PC-3 (cell line): ENCODE measurements at regions not wholly inside any gene's neighbourhood (a gene's known extent, or its start where the extent isn't known, plus 50 kb on each side); places are given as distances from the start of the nearest gene placed in this dataset.

Source experiments
- EZH2 ChIP-seq: fragments of 300-600 bp; sonication (generic); IDR thresholded peaks from one replicate; pipeline ENCODE4 v1.6.1; 2017; ENCODE audit warnings: antibody characterized with exemption, mild to moderate bottlenecking, low read length; ENCODE audit not compliant: unreplicated experiment
- TF ChIP-seq, protein P1 (sequence below): fragments of 300-600 bp; sonication (generic); conservative IDR thresholded peaks from 2 replicates; pipeline ENCODE4 v1.5.1; 2017; ENCODE audit warnings: antibody characterized with exemption, low read depth, mild to moderate bottlenecking, low read length

DNA sequence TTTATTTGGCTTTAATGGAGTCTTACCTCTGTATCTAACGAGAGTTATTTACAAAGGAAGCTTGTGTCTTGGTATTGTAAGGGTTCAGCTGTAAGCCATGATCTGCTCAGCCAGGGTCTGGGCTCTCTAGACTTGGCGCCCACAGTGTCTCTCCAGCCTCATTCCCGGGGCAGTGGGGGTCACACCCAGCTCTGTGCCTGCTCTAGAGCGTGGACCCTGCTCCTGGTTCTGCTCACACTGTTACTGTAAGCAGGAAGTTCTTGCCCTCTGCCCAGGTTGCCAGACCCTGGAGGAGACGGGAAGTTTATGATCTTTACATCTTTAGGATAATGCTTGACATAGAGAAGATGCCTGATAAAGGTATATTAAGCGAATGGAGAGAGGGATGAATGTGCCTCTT lies 235.7 kb downstream of the PTTG2 start:
- TF ChIP-seq, protein P1, sequence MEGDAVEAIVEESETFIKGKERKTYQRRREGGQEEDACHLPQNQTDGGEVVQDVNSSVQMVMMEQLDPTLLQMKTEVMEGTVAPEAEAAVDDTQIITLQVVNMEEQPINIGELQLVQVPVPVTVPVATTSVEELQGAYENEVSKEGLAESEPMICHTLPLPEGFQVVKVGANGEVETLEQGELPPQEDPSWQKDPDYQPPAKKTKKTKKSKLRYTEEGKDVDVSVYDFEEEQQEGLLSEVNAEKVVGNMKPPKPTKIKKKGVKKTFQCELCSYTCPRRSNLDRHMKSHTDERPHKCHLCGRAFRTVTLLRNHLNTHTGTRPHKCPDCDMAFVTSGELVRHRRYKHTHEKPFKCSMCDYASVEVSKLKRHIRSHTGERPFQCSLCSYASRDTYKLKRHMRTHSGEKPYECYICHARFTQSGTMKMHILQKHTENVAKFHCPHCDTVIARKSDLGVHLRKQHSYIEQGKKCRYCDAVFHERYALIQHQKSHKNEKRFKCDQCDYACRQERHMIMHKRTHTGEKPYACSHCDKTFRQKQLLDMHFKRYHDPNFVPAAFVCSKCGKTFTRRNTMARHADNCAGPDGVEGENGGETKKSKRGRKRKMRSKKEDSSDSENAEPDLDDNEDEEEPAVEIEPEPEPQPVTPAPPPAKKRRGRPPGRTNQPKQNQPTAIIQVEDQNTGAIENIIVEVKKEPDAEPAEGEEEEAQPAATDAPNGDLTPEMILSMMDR = no peak
- TF ChIP-seq EZH2 = no peak
